A549 (cell line): ENCODE measurements at regions not wholly inside any gene's neighbourhood (a gene's known extent, or its start where the extent isn't known, plus 50 kb on each side); places are given as distances from the start of the nearest gene placed in this dataset.

Source experiments
- CTCF ChIP-seq: fragments of >200 bp; sonication (Bioruptor Twin); formaldehyde crosslinking; IDR thresholded peaks from 3 replicates; pipeline ENCODE4 v1.5.1; 2016
- MAFK ChIP-seq: fragments of 450-650 bp; IDR thresholded peaks from 2 replicates; pipeline ENCODE4 v1.6.1; 2014; ENCODE audit not compliant: partially characterized antibody
- NFE2L2 ChIP-seq: fragments of 150-350 bp; conservative IDR thresholded peaks from 2 replicates; pipeline ENCODE4 v1.6.1; 2014; ENCODE audit warnings: low read length
- NR3C1 ChIP-seq: fragments of >200 bp; sonication (Bioruptor Twin); formaldehyde crosslinking; IDR thresholded peaks from 3 replicates; pipeline ENCODE4 v1.6.1; 2017
- POLR2A ChIP-seq: IDR thresholded peaks from 2 replicates; pipeline ENCODE4 v1.6.1; 2012; ENCODE audit warnings: mild to moderate bottlenecking, low read length
- RAD21 ChIP-seq, 2 experiments: fragments of >200 bp in 1 of 2; sonication (Bioruptor Twin) in 1 of 2; formaldehyde crosslinking in 1 of 2; IDR thresholded peaks in 1 of 2; conservative IDR thresholded peaks in 1 of 2; 2 replicates in 1 of 2; 3 replicates in 1 of 2; pipeline ENCODE4 v1.6.1; 2012 to 2018; ENCODE audit warnings: inconsistent platforms in 1 of 2
- REST ChIP-seq: fragments of 200-600 bp; sonication (generic); IDR thresholded peaks from 2 replicates; pipeline ENCODE4 v1.6.1; 2016; ENCODE audit warnings: antibody characterized with exemption, mild to moderate bottlenecking, moderate library complexity

- TF ChIP-seq CTCF (no peak), RAD21 (conservative IDR thresholded peaks at IDR 0.05 in 1 of 2, IDR thresholded peaks at IDR 0.05 in 1 of 2) (no peak), POLR2A (no peak), NR3C1 (no peak), REST (no peak), NFE2L2 (no peak), MAFK (no peak)
These were observed 74.3 kb upstream of the CPM start for GRCh38 chr12:69007101-69007854.
